Esophagus squamous epithelium (tissue), 5 donors: ENCODE measurements at regions not wholly inside any gene's neighbourhood (a gene's known extent, or its start where the extent isn't known, plus 50 kb on each side); places are given as distances from the start of the nearest gene placed in this dataset.
A peak's percentile ranks its signal among the peaks of the same experiment; 100 is the strongest.

Source experiments
- DNase-seq: peaks from one replicate; lab custom pipeline; 2025; lab: John Stamatoyannopoulos, UW
- H3K27ac ChIP-seq, 4 donors: fragments of 200-600 bp; sonication (generic); one replicate each; pipeline ENCODE4 v1.5.1; 2016 to 2019; ENCODE audit warnings: mild to moderate bottlenecking in 1 of 4
- H3K27me3 ChIP-seq, 4 donors: fragments of 200-600 bp; sonication (generic); 1 replicate in 3 of 4; 2 replicates in 1 of 4; pipeline versions ENCODE4 v1.5.1 to v1.6.0; 2017 to 2021; ENCODE audit warnings: antibody characterized with exemption in 1 of 4
- H3K36me3 ChIP-seq, 3 donors: fragments of 200-600 bp; sonication (generic); one replicate each; pipeline ENCODE4 v1.5.1; 2016 to 2019
- H3K4me1 ChIP-seq, 3 donors: fragments of 200-600 bp; sonication (generic); one replicate each; pipeline ENCODE4 v1.5.1; 2017 to 2019
- H3K4me3 ChIP-seq, 4 donors: fragments of 200-600 bp; sonication (generic); 1 replicate in 3 of 4; 2 replicates in 1 of 4; pipeline ENCODE4 v1.5.1; 2016 to 2019; ENCODE audit warnings: mild to moderate bottlenecking in 2 of 4, moderate library complexity in 1 of 4
- H3K9me3 ChIP-seq, 3 donors: fragments of 200-600 bp; sonication (generic); one replicate each; pipeline ENCODE4 v1.5.1; 2016 to 2019
- POLR2A ChIP-seq, 4 donors: fragments of 450-650 bp; IDR thresholded peaks; one replicate each; pipeline ENCODE4 v1.6.1; 2017; ENCODE audit warnings: antibody characterized with exemption in 4 of 4, mild to moderate bottlenecking in 4 of 4, moderate library complexity in 3 of 4
- WGBS, 2 donors: methylation state at CpG; one replicate each; pipeline ENCODE4 v1.1.5; 2018; 5-methylcytosine and 5-hydroxymethylcytosine counted together
- intact Hi-C: fragments of 100-400 bp; cut with DNase I; formaldehyde crosslinking; loops from one replicate; pipeline ENCODE4 v1.15.0; 2022
- TF ChIP-seq, protein P1 (sequence below), 6 experiments: fragments of 450-650 bp in 4 of 6; fragments of 200-600 bp in 2 of 6; sonication (generic) in 2 of 6; IDR thresholded peaks; one replicate each; pipeline ENCODE4 v1.5.1; 2016 to 2019; ENCODE audit warnings: antibody characterized with exemption in 6 of 6, mild to moderate bottlenecking in 4 of 6, moderate library complexity in 4 of 6
- donor health status: DM: yes; HTN: yes; CAD: no.

DNA sequence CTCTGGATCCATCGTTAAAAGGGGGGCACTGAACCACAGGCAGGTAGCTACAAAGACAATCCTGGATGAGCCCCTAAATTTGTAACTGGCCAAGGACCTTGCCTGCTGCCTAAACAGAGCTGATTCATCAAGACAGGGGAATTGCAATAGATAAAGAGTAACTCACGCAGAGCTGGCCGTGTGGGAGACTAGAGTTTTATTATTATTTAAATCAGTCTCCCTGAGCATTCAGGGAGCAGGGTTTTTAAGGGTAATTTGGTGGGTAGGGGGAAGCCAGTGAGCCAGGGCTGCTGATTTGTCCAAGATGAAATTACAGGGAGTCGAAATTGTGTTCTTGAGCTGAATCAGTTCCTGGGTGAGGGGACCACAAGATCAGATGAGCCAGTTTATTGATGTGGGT lies 885.1 kb upstream of the CADM2 start:
- Histone ChIP-seq H3K9me3 (no peaks in the 10 kb centered on the region), H3K27me3 (no peaks in the 10 kb centered on the region), H3K27ac (no peak overlapping the region), H3K4me1 (no peaks in the 10 kb centered on the region), H3K4me3 (no peak overlapping the region), H3K36me3 (no peaks in the 10 kb centered on the region)
- TF ChIP-seq, protein P1, sequence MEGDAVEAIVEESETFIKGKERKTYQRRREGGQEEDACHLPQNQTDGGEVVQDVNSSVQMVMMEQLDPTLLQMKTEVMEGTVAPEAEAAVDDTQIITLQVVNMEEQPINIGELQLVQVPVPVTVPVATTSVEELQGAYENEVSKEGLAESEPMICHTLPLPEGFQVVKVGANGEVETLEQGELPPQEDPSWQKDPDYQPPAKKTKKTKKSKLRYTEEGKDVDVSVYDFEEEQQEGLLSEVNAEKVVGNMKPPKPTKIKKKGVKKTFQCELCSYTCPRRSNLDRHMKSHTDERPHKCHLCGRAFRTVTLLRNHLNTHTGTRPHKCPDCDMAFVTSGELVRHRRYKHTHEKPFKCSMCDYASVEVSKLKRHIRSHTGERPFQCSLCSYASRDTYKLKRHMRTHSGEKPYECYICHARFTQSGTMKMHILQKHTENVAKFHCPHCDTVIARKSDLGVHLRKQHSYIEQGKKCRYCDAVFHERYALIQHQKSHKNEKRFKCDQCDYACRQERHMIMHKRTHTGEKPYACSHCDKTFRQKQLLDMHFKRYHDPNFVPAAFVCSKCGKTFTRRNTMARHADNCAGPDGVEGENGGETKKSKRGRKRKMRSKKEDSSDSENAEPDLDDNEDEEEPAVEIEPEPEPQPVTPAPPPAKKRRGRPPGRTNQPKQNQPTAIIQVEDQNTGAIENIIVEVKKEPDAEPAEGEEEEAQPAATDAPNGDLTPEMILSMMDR (IDR thresholded peaks at IDR 0.05), result no peak
- WGBS, 2 donors, result 72 to 81% methylated on average over 3 of the region's 4 CpGs
- intact Hi-C loops, result no loop called here
- no peak for DNase-seq

DNA sequence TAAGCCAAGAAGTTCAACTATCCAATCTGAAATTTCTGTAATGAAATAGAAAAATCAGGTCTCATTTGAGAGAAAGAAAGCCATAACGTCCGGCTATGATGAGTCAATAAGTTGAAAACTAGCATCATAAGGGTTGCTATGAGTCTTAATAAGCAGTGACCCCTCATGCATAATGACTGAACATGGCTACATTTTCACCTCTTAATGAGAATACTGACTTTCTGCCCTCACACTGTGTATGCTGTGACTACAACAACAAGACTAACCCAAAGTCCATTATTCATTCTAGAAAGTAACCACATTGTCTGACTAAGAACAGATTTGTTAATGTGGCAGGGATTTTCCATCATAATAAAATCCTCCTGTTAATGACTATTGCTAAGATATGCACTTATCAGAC lies 884.0 kb upstream of the CADM2 start:
- intact Hi-C loops, result no loop called here
- no peak for TF ChIP-seq POLR2A (IDR thresholded peaks at IDR 0.05)
- TF ChIP-seq, protein P1 (IDR thresholded peaks at IDR 0.05), result no peak
- no peak for DNase-seq
- H3K36me3 ChIP-seq, result no peaks in the 10 kb centered on the region
- no peak overlapping the region for H3K4me3 ChIP-seq
- H3K27me3 ChIP-seq, result no peaks in the 10 kb centered on the region
- WGBS, 2 donors, result 58 to 73% methylated on average over 2 of the region's 2 CpGs
- H3K9me3 ChIP-seq, result no peaks in the 10 kb centered on the region
- no peak overlapping the region for H3K27ac ChIP-seq
- no peaks in the 10 kb centered on the region for H3K4me1 ChIP-seq

DNA sequence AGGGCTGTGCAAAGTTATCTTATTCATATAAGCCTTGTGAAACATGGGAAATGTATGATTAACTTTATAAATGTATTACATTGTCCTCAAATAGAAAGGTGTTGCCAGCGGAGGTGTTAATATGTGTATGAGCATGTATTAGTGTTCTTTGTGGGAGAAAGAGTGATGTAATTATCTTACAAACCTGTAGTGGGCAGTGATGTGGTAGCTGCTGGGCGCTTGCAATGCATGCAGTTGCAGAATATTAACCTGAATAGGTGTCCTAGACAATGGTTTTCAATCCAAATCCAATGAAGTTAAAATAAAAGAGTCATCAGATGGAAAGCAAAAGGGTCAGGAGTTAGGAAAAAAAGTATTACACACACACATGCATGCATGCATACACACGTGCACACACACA lies 881.3 kb upstream of the CADM2 start:
- intact Hi-C loops, result no loop called here
- Histone ChIP-seq H3K36me3 (no peaks in the 10 kb centered on the region), H3K4me1 (no peaks in the 10 kb centered on the region), H3K27me3 (no peaks in the 10 kb centered on the region), H3K27ac (no peak overlapping the region), H3K4me3 (no peak overlapping the region), H3K9me3 (no peaks in the 10 kb centered on the region)
- no peak for DNase-seq
- TF ChIP-seq, protein P1 (IDR thresholded peaks at IDR 0.05), result peak in 2 of 6 experiments; percentile 10 to 48
- TF ChIP-seq POLR2A (IDR thresholded peaks at IDR 0.05), result no peak
- 42 to 48% methylated on average over 3 of the region's 3 CpGs for WGBS, 2 donors

DNA sequence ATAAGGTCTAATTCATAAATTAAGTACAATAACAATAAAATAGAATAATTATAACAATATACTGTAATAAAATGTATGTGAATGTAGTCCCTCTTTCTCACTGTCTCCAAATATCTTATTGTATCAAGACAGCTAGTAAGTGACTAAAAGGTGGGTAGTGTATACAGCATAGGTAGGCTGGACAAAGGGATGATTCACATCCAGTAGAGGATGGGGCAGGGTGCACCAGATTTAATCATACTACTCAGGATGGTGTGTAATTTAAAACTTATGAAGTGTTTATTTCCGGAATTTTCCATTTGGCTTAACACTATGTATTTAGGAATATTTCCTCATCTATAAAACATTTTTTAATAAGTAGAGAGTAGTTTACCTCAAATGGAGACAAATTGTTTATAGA lies 876.1 kb upstream of the CADM2 start:
- Histone ChIP-seq H3K36me3 (no peaks in the 10 kb centered on the region), H3K27me3 (no peaks in the 10 kb centered on the region), H3K4me3 (no peak overlapping the region), H3K27ac (no peak overlapping the region), H3K4me1 (no peaks in the 10 kb centered on the region), H3K9me3 (peaks cover 0 to 3% (median 3%) of the 10 kb centered on the region in 3 donors)
- intact Hi-C loops, result no loop called here
- TF ChIP-seq POLR2A (IDR thresholded peaks at IDR 0.05), result no peak
- TF ChIP-seq, protein P1 (IDR thresholded peaks at IDR 0.05), result no peak
- no peak for DNase-seq
- 76 to 82% methylated on average over 1 of the region's 1 CpG for WGBS, 2 donors

DNA sequence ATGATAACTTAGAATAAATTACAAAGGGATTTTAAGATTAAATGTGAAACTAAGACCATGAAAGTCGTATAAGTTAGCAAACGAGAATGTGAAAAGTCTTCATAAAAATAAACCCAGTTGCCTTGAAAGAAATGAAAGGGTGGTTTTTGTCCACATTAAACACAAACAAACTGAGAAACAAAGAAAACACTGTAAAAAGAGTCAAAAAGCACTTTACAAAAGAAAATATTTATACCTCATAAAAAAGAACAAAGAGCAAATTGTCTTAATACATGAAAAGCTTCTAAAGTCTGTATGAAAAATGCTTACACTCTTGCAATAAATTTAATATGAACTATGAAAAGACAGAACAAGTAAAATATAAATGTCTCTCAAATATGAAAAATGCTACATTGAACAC lies 865.9 kb upstream of the CADM2 start:
- TF ChIP-seq, protein P1 (IDR thresholded peaks at IDR 0.05), result no peak
- TF ChIP-seq POLR2A (IDR thresholded peaks at IDR 0.05), result no peak
- Histone ChIP-seq H3K27ac (no peak overlapping the region), H3K4me3 (no peak overlapping the region), H3K9me3 (no peaks in the 10 kb centered on the region), H3K36me3 (no peaks in the 10 kb centered on the region), H3K27me3 (no peaks in the 10 kb centered on the region), H3K4me1 (no peaks in the 10 kb centered on the region)
- intact Hi-C loops, result no loop called here
- DNase-seq, result no peak
- WGBS, 2 donors, result 39 to 49% methylated on average over 2 of the region's 2 CpGs
